NT2/D1 (cell line): ENCODE measurements at regions not wholly inside any gene's neighbourhood (a gene's known extent, or its start where the extent isn't known, plus 50 kb on each side); places are given as distances from the start of the nearest gene placed in this dataset.

Experiments used
- SUZ12 ChIP-seq: IDR thresholded peaks from 2 replicates; pipeline ENCODE4 v1.6.1; 2011; ENCODE audit not compliant: insufficient read length, insufficient read depth; ENCODE audit errors: extremely low read depth
- YY1 ChIP-seq: IDR thresholded peaks from 2 replicates; pipeline ENCODE4 v1.6.1; 2011; ENCODE audit not compliant: insufficient read length, insufficient read depth
- ZNF274 ChIP-seq: IDR thresholded peaks from 2 replicates; pipeline ENCODE4 v1.6.1; 2011; ENCODE audit warnings: mild to moderate bottlenecking, low read depth, low read length

DNA sequence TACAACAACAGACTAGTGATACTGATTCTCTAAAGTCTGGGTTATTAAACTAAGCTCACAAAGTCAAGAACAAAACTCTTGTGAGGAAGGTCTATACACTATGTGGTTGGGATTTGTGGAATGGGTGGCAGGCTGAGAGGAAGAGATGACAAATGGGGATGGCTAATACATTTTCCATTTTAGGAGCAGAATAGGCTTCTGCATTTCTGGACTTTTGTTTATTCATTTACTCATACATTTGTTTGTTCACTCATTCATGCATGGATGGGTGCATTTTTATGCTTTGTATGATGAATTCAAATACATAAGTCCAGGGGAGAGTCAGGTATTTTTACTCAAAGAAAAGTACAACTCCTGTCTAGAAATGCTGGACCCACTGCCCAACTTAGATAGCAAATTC lies 637.4 kb upstream of the CDH2 start:
- no peak for TF ChIP-seq SUZ12
- TF ChIP-seq ZNF274, result no peak
- no peak for TF ChIP-seq YY1
